Kasumi-1 (cell line): ENCODE measurements at regions not wholly inside any gene's neighbourhood (a gene's known extent, or its start where the extent isn't known, plus 50 kb on each side); places are given as distances from the start of the nearest gene placed in this dataset.
"Not testable (repeated sequence)": the region's sequence is repeated elsewhere in the genome, so short reads cannot be mapped to it uniquely, and the experiment has no call there.

ENCODE experiments used
- DNase-seq, 2 experiments: peaks; one replicate each; lab custom pipeline; 2025; lab: John Stamatoyannopoulos, UW

DNA sequence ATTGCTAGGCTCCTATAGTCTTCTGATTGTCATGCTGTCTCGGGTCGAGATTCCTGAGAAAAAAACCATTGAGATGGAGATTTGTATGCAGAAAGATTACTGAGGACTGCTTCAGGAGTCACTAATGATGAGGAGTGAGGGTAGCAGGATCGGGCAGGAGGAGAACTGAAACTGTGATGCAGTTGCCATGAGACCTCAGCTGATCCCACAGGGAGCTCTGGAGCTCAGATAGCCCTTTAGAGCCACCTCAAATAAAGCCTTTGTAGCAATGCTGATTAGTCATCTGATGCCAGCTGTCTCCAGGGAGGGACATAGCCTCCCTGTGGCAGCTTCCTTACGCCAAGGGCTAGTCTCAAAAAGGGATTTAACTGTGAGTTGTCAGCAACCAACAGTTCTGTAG, 256.9 kb downstream of the DMAC1 start:
- no peak for DNase-seq

DNA sequence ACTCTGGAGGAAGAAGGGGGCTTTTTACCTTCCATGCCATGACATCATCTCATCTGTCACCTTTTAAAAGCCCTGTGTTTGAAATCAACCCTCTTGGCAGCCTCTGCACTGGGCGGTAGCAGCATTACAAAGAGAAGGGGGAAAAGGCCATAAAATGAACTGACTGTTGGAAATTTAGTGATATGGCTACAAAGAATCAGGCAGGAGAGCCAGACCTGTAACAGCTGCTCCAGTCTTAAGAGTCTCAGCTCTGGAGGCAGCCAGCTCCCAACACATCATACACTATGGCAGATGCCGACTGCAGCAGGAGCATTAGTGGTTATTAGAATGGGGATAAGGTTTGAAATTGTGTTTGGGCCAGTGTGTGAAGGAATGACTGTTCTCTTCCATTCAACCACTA, 257.5 kb downstream of the DMAC1 start:
- no peak for DNase-seq

DNA sequence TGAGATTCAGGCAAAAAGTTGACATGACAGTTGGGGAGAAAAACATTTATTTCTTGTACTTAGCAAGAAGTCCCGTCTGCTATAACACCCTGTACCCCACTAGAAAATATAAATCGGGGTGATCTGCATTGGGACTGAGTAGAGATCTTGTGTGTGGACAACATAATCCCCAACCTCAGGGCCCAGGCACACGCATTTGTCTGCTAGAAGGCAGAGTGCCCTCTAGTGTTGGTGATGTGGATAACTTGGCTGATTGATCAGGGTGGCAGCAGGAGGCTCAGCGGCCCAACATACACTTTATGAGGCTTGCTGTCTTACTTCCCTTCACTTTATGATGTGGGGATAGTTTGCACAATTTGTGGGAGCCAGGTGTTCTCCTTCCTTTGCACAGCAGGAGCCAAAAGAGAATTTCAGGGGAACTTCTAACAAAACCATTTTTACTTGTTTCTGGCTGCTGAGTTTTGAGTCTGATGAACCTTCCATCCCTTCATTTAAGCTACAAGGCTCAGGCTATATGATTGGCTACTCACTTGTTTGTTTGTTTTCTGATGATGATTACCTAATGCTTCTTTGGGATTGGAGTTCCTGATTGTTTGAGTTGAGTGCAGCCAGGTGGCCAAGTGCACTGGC, 263.2 kb downstream of the DMAC1 start:
- DNase-seq = peak; percentile 4 to 47

GRCh38 chr9:7534211-7534935, 265.2 kb downstream of the DMAC1 start:
- DNase-seq = no peak

DNA sequence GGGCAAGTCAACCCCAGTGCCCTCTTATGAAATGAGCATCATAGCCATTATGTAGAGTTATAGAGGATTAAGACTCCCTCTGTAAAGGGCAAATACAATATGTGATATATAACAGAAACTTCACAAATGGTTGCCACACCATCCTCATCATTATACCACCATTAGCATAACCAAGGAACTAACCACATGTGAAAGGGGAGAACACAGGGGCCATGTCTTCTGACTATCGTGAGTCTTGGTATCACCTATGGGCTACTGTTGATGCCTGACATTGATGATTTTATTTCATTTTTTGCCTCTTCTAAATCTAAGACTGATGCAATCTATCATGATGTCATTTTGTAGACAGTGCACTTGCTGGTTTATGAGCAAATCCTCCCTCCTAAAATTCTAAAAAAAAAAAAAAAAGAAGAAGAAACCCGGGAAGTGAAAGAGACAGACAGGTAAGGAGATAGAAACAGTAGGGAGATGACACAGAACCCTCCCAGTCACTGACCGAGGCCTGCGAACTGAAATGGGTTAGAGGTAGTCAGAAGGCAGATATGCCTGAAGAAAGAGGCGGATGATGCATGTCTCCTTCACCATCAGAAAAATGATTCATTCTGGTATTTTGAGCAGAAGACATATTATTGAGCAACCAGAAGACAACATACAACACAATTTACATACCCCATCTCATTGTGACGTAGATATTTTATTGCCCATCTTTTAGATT, 266.0 kb downstream of the DMAC1 start:
- no peak for DNase-seq

- no peak for DNase-seq
These were observed 276.0 kb downstream of the DMAC1 start for GRCh38 chr9:7523426-7524043.

GRCh38 chr9:7520396-7520795, 279.2 kb downstream of the DMAC1 start:
- no peak for DNase-seq

DNA sequence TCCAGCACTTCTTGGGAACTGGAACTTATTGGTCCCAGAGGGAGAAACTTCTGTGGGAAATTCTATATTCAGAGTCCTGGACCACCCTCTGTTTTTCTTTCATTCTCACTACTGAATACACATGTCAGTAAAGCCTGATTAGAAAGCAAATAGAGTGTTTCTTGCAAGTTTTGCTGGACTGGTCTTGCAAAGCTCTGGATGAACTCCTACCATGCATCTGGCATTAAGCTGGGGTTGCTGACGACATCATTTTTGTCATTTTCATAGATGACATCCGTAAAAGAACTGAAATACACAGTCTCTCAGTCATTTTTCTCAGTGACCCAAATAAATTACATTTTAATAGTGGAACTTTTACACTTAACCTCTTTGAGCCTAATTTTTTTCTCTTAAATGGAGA, 283.2 kb downstream of the DMAC1 start:
- no peak for DNase-seq

GRCh38 chr9:7510199-7510598, 289.4 kb downstream of the DMAC1 start:
- DNase-seq = no peak

DNA sequence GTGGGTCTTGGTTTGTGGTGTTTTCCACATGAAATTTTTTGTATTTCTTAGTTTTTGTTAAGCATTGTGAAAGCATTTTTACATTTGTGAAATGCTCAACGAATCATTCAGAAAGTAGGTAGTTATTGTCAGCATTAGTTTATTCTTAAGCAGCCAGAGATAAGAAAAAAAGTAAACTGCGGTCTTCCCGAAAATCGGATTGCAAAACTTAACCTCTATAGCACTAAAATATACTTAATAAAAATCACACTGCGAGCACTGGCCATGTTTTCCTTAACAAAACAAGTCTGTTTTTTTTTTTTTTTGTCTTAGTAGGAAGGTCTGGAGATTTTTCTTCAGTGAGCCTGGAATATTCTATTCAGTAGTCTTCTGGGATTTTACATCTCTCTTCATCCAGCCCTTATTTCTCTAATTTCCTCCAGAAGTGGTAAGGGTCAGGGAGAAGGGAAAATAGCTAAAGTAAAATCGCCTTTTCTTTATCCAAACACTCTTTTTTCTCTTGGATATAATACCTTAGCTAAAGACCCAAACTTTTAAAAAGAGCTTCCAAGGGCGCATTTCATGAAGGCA, 289.9 kb downstream of the DMAC1 start:
- no peak for DNase-seq

DNA sequence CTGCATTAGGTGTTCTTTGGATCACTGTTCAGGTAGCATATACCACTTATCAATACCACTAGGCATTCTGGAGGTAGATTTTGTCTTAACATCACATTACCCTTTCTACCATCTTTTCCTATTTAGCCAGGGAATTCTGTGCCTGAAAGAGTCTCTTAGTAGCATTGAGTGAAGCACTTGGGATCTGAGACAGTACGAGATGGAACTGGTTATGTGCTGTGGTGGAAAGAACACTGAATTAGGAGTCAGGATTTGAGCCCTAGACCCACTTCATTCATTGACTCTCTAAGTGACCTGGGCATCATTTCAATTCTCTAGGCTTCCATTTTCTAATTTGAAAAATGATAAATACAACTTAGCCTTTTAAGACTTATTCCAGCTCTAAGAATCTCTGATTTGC, 291.1 kb downstream of the DMAC1 start:
- DNase-seq = no peak

DNA sequence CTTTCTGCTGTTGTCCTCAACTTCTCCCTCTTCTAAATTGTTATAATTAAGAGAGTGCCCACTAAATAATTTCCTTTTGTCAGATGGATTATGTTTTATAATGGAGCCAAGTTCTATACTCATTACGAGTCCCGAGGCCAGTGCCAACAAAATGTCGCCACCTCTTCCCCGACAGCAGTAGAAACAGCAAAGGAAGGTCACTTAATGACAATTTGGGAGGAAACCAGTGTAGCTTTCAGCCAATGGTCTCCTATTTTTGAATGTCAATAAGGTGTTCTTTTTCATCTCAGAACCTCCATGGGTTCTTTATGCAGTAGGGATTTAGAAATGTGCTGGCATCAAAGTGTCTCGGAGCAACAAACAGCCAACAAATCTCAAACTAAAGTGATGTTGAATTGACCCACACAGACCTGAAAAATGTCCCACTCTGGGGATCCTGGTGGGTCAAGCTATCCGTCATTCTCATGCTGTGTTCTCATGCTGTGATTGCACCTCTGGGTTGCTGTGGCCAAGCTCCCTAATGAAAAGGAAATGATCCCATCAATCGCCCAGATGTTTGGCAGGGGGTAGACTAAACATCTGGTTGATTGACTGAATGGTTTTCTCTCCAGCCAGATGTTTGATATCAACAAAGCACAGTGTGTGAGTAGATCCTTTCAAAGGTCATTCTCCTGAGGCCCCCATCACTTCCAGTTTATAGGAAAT, 291.9 kb downstream of the DMAC1 start:
- DNase-seq = no peak

- DNase-seq = no peak
These were observed 292.6 kb downstream of the DMAC1 start for GRCh38 chr9:7507026-7507425.

DNA sequence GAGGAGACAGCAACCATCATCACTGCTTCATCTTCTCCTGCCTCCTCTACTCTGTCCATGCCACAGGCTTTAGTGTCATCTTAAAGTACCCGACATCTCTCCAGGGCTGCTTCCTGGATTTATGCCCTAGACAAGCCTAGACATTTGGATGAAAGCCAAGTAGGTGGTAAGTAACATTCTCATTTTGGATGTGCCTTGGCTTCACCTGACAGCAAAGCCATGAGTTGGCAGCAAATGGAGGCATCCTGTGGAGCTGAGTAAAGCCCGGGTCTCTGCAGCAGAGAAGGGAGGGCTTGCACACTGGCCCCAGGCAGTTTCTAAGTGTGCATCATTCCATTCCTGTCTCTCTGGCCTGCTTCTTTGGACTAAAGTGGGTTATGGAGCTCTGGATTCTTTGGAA, 299.1 kb downstream of the DMAC1 start:
- no peak for DNase-seq

GRCh38 chr9:7491641-7492040, 307.9 kb downstream of the DMAC1 start:
- DNase-seq = no peak

- DNase-seq = no peak
These were observed 309.1 kb downstream of the DMAC1 start for GRCh38 chr9:7490317-7491108.

DNA sequence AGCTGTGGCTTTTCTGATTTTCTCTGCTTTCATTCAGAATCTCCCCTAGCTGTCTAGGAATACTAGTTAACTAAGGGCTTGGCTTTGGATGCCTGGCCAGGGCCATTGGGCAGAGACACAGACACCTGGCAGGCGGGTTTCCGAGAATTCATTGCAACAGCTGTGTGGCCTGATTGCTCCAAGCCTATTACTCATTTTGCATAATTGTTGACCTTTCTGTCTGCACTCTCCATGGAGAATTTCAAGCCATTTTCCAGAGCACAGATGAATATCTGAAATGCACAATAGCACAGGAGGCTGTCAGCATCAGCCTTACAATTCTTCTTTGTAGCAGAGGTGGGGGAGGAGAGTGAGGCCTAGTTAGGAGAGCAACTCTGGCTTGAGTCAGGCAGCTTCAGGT, 310.5 kb downstream of the DMAC1 start:
- no peak for DNase-seq

DNA sequence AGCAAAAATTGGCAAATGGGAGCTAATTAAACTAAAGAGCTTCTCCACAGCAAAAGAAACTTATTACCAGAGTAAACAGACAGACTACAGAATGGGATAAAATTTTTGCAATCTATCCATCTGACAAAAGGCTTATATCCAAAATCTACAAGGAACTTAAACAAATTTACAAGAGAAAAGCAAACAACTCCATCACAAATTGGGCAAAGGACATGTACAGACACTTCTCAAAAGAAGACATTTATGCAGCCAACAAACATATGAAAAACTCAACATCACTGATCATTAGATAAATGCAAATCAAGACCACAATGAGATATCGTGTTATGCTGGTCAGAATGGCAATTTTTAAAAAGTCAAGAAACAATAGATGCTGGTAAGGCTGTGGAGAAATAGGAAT, 315.6 kb downstream of the DMAC1 start:
- DNase-seq = not testable (repeated sequence)

DNA sequence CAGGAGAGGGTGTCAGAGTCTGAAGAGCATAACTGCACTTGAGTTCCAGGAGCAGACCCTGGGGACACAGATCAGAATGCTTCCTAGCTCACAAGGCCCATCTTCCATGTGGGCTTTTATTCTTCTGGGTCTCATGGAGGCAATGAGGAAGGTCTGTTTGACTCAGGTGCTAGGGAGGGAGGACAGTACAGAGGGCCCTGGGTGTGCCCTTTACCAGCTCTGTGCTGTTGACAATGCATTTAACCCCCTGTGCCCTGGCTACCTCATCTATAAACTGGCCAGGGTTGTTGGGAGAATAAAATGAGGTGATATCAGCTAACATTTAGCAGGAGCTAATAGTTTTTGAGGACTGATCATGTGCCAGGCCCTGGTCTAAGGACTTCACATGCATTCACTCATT, 318.0 kb downstream of the DMAC1 start:
- DNase-seq = no peak

GRCh38 chr9:7479300-7479699, 320.3 kb downstream of the DMAC1 start:
- DNase-seq = no peak

DNA sequence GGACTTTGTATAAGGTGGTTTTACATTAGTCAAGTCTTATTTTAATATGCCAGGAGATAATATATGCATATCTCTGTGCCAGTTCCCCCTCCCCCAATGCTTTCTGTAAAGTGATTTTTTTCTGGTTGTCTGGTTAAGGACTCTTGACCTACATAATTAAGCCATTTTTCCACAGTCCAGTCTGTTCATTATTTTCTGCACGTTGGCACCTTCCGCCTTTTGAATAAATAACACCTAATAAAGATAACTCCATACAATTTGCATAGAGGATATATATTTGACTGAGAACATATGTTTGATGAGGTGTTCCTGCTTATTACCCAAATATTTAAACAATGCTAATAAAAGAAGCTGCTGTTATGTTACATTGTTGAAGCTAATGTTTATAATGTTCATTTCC, 320.9 kb downstream of the DMAC1 start:
- no peak for DNase-seq
